PC-9 (cell line): ENCODE measurements at regions not wholly inside any gene's neighbourhood (a gene's known extent, or its start where the extent isn't known, plus 50 kb on each side); places are given as distances from the start of the nearest gene placed in this dataset.

ENCODE experiments used
- CTCF ChIP-seq: fragments of 200-600 bp; sonication (generic); conservative IDR thresholded peaks from 2 replicates; pipeline ENCODE4 v1.6.1; 2017; ENCODE audit warnings: mixed run types, antibody characterized with exemption, mild to moderate bottlenecking, moderate library complexity
- EZH2 ChIP-seq: fragments of 200-600 bp; sonication (generic); IDR thresholded peaks from 2 replicates; pipeline ENCODE4 v1.8.0; 2017; ENCODE audit warnings: antibody characterized with exemption, low read depth

- TF ChIP-seq CTCF (no peak), EZH2 (no peak)
These were observed 488.4 kb downstream of the BCAT1 start for GRCh38 chr12:24460506-24460905.
